HEK293 (cell line): ENCODE measurements at regions not wholly inside any gene's neighbourhood (a gene's known extent, or its start where the extent isn't known, plus 50 kb on each side); places are given as distances from the start of the nearest gene placed in this dataset.

Experiments
- CTCF ChIA-PET: fragments of 350-600 bp; formaldehyde crosslinking; extraction: SDS; loops from one replicate; lab custom pipeline; 2021; ENCODE audit warnings: antibody characterized with exemption; lab: Yijun Ruan, JAX
- POLR2A ChIA-PET: fragments of 300-600 bp; formaldehyde crosslinking; extraction: SDS; loops from one replicate; lab custom pipeline; 2020; ENCODE audit warnings: antibody characterized with exemption, inconsistent platforms; lab: Yijun Ruan, JAX
- H3K27ac ChIP-seq: fragments of 200-500 bp; sonication (Bioruptor generic); 2 replicates; pipeline ENCODE4 v1.5.1; 2014; ENCODE audit warnings: low read depth, low read length, control low read depth, inconsistent platforms; ENCODE audit errors: extremely low read depth
- H3K36me3 ChIP-seq, 2 experiments: fragments of 200-500 bp in 1 of 2; sonication (Bioruptor generic) in 1 of 2; 1 replicate in 1 of 2; 2 replicates in 1 of 2; pipeline ENCODE4 v1.5.1; 2014 to 2017; ENCODE audit warnings: inconsistent platforms in 2 of 2, low read length in 2 of 2; ENCODE audit not compliant: control insufficient read depth in 2 of 2, insufficient read depth in 1 of 2
- H3K4me1 ChIP-seq: fragments of 200-500 bp; sonication (Bioruptor generic); 2 replicates; pipeline ENCODE4 v1.5.1; 2014; ENCODE audit warnings: mild to moderate bottlenecking, low read length, inconsistent platforms; ENCODE audit not compliant: control insufficient read depth, insufficient read depth
- H3K4me3 ChIP-seq: 2 replicates; pipeline ENCODE4 v1.5.1; 2011; ENCODE audit warnings: low read depth, mild to moderate bottlenecking, control low read depth, low read length, moderate library complexity
- H3K9me3 ChIP-seq: fragments of 200-500 bp; sonication (Bioruptor generic); 2 replicates; pipeline ENCODE4 v1.5.1; 2014; ENCODE audit warnings: low read depth, low read length, inconsistent platforms; ENCODE audit not compliant: control insufficient read depth, insufficient read depth
- AEBP2 ChIP-seq: fragments of 450-650 bp; formaldehyde crosslinking; IDR thresholded peaks from 2 replicates; pipeline ENCODE4 v1.5.1; 2016; ENCODE audit warnings: missing biosample characterization, missing genetic modification characterization, borderline replicate concordance
- GLIS1 ChIP-seq: fragments of 450-650 bp; formaldehyde crosslinking; IDR thresholded peaks from 2 replicates; pipeline ENCODE4 v1.5.1; 2016; ENCODE audit warnings: missing biosample characterization, missing genetic modification characterization
- KLF1 ChIP-seq: fragments of 450-650 bp; formaldehyde crosslinking; IDR thresholded peaks from 2 replicates; pipeline ENCODE4 v1.5.1; 2016; ENCODE audit warnings: missing biosample characterization, missing genetic modification characterization
- KLF7 ChIP-seq: fragments of 450-650 bp; formaldehyde crosslinking; IDR thresholded peaks from 2 replicates; pipeline ENCODE4 v1.5.1; 2016; ENCODE audit warnings: missing biosample characterization, missing genetic modification characterization, borderline replicate concordance
- MEIS1 ChIP-seq: sonication (generic); formaldehyde crosslinking; IDR thresholded peaks from 2 replicates; pipeline ENCODE4 v1.8.1; 2022; ENCODE audit warnings: missing genetic modification reagents, mild to moderate bottlenecking, borderline replicate concordance
- RBAK ChIP-seq: fragments of 450-650 bp; formaldehyde crosslinking; IDR thresholded peaks from 2 replicates; pipeline ENCODE4 v1.5.1; 2016; ENCODE audit warnings: missing biosample characterization, missing genetic modification characterization
- YY2 ChIP-seq: fragments of 450-650 bp; formaldehyde crosslinking; IDR thresholded peaks from 2 replicates; pipeline ENCODE4 v1.5.1; 2016; ENCODE audit warnings: missing biosample characterization, missing genetic modification characterization
- ZBTB7A ChIP-seq: fragments of 450-650 bp; formaldehyde crosslinking; IDR thresholded peaks from 2 replicates; pipeline ENCODE4 v1.5.1; 2016; ENCODE audit warnings: low read depth, missing biosample characterization, missing genetic modification characterization
- ZFP3 ChIP-seq: fragments of 450-650 bp; formaldehyde crosslinking; IDR thresholded peaks from 2 replicates; pipeline ENCODE4 v1.5.1; 2016; ENCODE audit warnings: low read depth, missing biosample characterization, missing genetic modification characterization
- ZFP37 ChIP-seq: fragments of 450-650 bp; formaldehyde crosslinking; IDR thresholded peaks from 2 replicates; pipeline ENCODE4 v1.5.1; 2016; ENCODE audit warnings: missing biosample characterization, missing genetic modification characterization
- ZNF2 ChIP-seq: fragments of 450-650 bp; formaldehyde crosslinking; IDR thresholded peaks from 2 replicates; pipeline ENCODE4 v1.5.1; 2016; ENCODE audit warnings: missing biosample characterization, missing genetic modification characterization
- ZNF266 ChIP-seq: fragments of 450-650 bp; formaldehyde crosslinking; IDR thresholded peaks from 2 replicates; pipeline ENCODE4 v1.5.1; 2016; ENCODE audit warnings: missing biosample characterization, missing genetic modification characterization, low read depth
- ZNF302 ChIP-seq: fragments of 450-650 bp; formaldehyde crosslinking; IDR thresholded peaks from 2 replicates; pipeline ENCODE4 v1.5.1; 2016; ENCODE audit warnings: missing biosample characterization, missing genetic modification characterization, low read depth
- ZNF350 ChIP-seq: fragments of 450-650 bp; formaldehyde crosslinking; IDR thresholded peaks from 2 replicates; pipeline ENCODE4 v1.5.0; 2017; ENCODE audit warnings: missing biosample characterization, mild to moderate bottlenecking, missing genetic modification characterization
- ZNF449 ChIP-seq: fragments of 450-650 bp; formaldehyde crosslinking; IDR thresholded peaks from 2 replicates; pipeline ENCODE4 v1.5.1; 2017; ENCODE audit warnings: missing biosample characterization, mild to moderate bottlenecking, missing genetic modification characterization, moderate library complexity
- ZNF513 ChIP-seq: fragments of 450-650 bp; IDR thresholded peaks from 2 replicates; pipeline ENCODE4 v1.5.1; 2018; ENCODE audit warnings: missing biosample characterization, missing genetic modification characterization
- ZNF558 ChIP-seq: fragments of 450-650 bp; formaldehyde crosslinking; IDR thresholded peaks from 2 replicates; pipeline ENCODE4 v1.5.1; 2016; ENCODE audit warnings: missing biosample characterization, missing genetic modification characterization
- ZNF645 ChIP-seq: fragments of 450-650 bp; formaldehyde crosslinking; IDR thresholded peaks from 2 replicates; pipeline ENCODE4; 2016; ENCODE audit warnings: missing biosample characterization, missing genetic modification characterization
- ZNF660 ChIP-seq: fragments of 450-650 bp; IDR thresholded peaks from 2 replicates; pipeline ENCODE4 v1.5.1; 2018; ENCODE audit warnings: missing biosample characterization, mild to moderate bottlenecking, missing genetic modification characterization
- ZNF830 ChIP-seq: fragments of 450-650 bp; IDR thresholded peaks from 2 replicates; pipeline ENCODE4 v1.5.0; 2018; ENCODE audit warnings: missing biosample characterization, missing genetic modification characterization, low read depth, mild to moderate bottlenecking, moderate library complexity
- ZNF843 ChIP-seq: fragments of 450-650 bp; formaldehyde crosslinking; IDR thresholded peaks from 2 replicates; pipeline ENCODE4 v1.5.1; 2016; ENCODE audit warnings: missing biosample characterization, missing genetic modification characterization
- TF ChIP-seq, protein P1 (sequence below): fragments of 450-650 bp; IDR thresholded peaks from 2 replicates; pipeline ENCODE4 v1.5.1; 2018; ENCODE audit warnings: missing biosample characterization, mild to moderate bottlenecking, missing genetic modification characterization
- TF ChIP-seq, protein P2 (sequence below): fragments of 450-650 bp; formaldehyde crosslinking; IDR thresholded peaks from 2 replicates; pipeline ENCODE4 v1.5.1; 2016; ENCODE audit warnings: missing biosample characterization, missing genetic modification characterization

DNA sequence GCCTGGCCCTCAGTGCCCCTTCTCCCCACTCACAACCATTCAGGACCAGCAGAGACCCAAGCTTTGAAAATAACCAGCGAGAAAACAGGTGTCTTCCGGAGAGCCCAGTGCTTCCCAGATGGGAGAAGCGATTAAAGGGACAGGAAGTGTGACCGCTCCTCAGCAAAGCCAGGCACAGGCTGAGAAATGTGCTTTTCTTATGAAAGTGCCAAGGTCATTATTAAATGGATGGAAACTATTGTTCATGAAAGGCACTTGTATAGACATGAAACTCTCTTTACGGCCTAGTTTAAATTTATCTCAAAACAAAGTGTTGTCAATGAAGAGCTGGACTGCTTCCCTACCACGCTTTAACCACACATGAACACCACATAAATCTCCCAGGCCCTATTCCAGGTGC is 210.4 kb downstream of the SPTSSA start (continued):
- TF ChIP-seq, protein P1, sequence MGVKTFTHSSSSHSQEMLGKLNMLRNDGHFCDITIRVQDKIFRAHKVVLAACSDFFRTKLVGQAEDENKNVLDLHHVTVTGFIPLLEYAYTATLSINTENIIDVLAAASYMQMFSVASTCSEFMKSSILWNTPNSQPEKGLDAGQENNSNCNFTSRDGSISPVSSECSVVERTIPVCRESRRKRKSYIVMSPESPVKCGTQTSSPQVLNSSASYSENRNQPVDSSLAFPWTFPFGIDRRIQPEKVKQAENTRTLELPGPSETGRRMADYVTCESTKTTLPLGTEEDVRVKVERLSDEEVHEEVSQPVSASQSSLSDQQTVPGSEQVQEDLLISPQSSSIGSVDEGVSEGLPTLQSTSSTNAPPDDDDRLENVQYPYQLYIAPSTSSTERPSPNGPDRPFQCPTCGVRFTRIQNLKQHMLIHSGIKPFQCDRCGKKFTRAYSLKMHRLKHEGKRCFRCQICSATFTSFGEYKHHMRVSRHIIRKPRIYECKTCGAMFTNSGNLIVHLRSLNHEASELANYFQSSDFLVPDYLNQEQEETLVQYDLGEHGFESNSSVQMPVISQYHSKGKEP: no peak
- TF ChIP-seq ZNF513 (no peak), ZFP3 (tag by site-specific recombination) (no peak), ZNF558 (no peak)
- TF ChIP-seq, all 188 proteins: peak for 0

DNA sequence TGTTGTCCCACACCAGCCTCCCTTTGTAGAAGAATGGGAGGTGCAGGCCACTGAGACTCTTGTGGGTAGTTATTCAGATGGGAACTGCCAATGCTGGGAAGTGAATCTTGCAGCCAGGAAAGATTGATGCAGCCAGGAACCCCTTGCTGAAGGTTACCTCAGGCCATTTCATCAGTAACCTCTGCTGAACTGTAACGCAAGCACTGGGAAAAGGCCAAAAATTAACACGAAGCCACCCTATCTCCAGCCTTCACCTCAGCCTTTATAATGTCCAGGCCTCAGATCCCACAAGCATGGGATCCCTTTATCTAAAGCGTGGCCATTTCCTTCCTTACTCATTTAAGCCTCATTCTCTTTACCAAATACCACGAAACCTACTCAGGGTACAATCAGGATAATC is 211.1 kb downstream of the SPTSSA start:
- POLR2A ChIA-PET: no interaction called here
- 0 out of 2 replicates have a peak, but pooled peaks cover 3% of the 10 kb centered on the region for H3K4me1 ChIP-seq
- CTCF ChIA-PET: no interaction called here

More for the DNA sequence above, 211.1 kb downstream of the SPTSSA start:
- Histone ChIP-seq H3K36me3 (no peaks in the 10 kb centered on the region), H3K9me3 (no peaks in the 10 kb centered on the region), H3K4me3 (no peak overlapping the region), H3K27ac (no peak overlapping the region)
- TF ChIP-seq ZNF2 (tag by site-specific recombination): no peak
- TF ChIP-seq ZNF660: no peak
- no peak for TF ChIP-seq KLF1 (tag by site-specific recombination)
- no peak for TF ChIP-seq ZNF645
- no peak for TF ChIP-seq YY2 (tag by site-specific recombination)
- no peak for TF ChIP-seq ZNF449 (tag by site-specific recombination)
- no peak for TF ChIP-seq ZNF302 (tag by site-specific recombination)
- TF ChIP-seq, protein P2, sequence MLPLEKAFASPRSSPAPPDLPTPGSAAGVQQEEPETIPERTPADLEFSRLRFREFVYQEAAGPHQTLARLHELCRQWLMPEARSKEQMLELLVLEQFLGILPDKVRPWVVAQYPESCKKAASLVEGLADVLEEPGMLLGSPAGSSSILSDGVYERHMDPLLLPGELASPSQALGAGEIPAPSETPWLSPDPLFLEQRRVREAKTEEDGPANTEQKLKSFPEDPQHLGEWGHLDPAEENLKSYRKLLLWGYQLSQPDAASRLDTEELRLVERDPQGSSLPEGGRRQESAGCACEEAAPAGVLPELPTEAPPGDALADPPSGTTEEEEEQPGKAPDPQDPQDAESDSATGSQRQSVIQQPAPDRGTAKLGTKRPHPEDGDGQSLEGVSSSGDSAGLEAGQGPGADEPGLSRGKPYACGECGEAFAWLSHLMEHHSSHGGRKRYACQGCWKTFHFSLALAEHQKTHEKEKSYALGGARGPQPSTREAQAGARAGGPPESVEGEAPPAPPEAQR (tag by site-specific recombination): no peak
- TF ChIP-seq RBAK (tag by site-specific recombination): no peak
- TF ChIP-seq MEIS1 (CRISPR knock-in tag): no peak
- TF ChIP-seq ZNF350 (tag by site-specific recombination): no peak
- no peak for TF ChIP-seq AEBP2 (tag by site-specific recombination)
- no peak for TF ChIP-seq ZNF843 (tag by site-specific recombination)
- TF ChIP-seq KLF7: no peak
- TF ChIP-seq ZNF266 (tag by site-specific recombination): no peak
- no peak for TF ChIP-seq ZBTB7A
- TF ChIP-seq GLIS1 (tag by site-specific recombination): no peak
- TF ChIP-seq ZFP37 (tag by site-specific recombination): no peak
- TF ChIP-seq ZNF830 (tag by site-specific recombination): no peak
